ENCODE measurements at regions not wholly inside any gene's neighbourhood (a gene's known extent, or its start where the extent isn't known, plus 50 kb on each side); places are given as distances from the start of the nearest gene placed in this dataset.

DNA sequence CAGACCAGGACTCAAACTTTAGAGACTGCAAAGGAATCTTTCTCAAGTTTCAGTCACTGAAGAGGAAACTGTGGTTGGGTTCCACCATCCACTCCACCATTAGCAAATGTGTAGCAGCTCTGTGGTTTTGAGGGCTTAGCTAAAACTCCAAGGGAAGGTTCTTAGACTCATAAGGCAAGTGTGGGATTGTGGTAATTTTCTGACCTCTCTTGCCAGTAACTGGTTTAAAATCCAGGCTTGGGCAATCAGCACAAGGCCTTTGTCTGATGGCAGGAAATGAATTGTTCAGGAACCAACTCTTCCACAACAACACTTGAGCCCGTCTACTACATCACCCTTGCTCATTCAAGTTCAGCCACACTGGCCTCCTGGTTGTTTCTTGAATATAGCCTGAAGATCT is 68.6 kb upstream of the FBXL4 start:
- H3K4me1 ChIP-seq (replicated peaks in 1 of 2) = no peaks in the 10 kb centered on the region
- no peak overlapping the region for H3K4me3 ChIP-seq
- 54 to 81% (median 59%) methylated on average over 1 of the region's 1 CpG for WGBS, 4 donors
- intact Hi-C loops (cut with DNase I) = no loop called here
- no peaks in the 10 kb centered on the region for H3K9me3 ChIP-seq (replicated peaks in 1 of 3)
- H3K27me3 ChIP-seq = no peaks in the 10 kb centered on the region
- H3K27ac ChIP-seq = no peak overlapping the region
- no peaks in the 10 kb centered on the region for H3K36me3 ChIP-seq (replicated peaks in 1 of 2)
- no peak for TF ChIP-seq POLR2A (IDR thresholded peaks at IDR 0.05)
- TF ChIP-seq, protein P1, sequence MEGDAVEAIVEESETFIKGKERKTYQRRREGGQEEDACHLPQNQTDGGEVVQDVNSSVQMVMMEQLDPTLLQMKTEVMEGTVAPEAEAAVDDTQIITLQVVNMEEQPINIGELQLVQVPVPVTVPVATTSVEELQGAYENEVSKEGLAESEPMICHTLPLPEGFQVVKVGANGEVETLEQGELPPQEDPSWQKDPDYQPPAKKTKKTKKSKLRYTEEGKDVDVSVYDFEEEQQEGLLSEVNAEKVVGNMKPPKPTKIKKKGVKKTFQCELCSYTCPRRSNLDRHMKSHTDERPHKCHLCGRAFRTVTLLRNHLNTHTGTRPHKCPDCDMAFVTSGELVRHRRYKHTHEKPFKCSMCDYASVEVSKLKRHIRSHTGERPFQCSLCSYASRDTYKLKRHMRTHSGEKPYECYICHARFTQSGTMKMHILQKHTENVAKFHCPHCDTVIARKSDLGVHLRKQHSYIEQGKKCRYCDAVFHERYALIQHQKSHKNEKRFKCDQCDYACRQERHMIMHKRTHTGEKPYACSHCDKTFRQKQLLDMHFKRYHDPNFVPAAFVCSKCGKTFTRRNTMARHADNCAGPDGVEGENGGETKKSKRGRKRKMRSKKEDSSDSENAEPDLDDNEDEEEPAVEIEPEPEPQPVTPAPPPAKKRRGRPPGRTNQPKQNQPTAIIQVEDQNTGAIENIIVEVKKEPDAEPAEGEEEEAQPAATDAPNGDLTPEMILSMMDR (IDR thresholded peaks at IDR 0.05) = no peak
- DNase-seq = no peak

DNA sequence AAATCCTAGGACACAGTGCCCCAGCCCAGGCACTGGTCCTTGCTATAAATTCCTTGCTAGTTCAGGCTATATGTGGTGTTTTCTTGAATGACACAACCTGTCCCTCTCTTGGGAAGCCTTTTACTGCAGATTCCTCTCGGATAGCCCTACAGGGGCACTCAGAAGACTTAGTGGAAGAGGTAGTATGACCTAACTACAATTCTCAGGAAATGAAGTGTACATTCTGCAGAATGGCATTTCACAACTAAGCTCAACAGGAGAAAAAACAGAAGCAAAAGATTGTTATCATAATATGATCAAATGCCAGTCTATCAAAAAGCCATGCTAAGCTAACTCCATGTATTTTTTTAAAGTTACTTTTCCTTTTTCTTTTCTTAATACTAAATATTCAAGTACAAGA is 66.3 kb upstream of the FBXL4 start:
- 18 to 52% (median 31%) methylated on average over 1 of the region's 1 CpG for WGBS, 4 donors
- no peak for DNase-seq
- H3K27ac ChIP-seq = no peak overlapping the region
- H3K36me3 ChIP-seq (replicated peaks in 1 of 2) = no peaks in the 10 kb centered on the region
- intact Hi-C loops (cut with DNase I) = no loop called here
- H3K4me3 ChIP-seq = no peak overlapping the region
- TF ChIP-seq, protein P1 (IDR thresholded peaks at IDR 0.05) = no peak
- TF ChIP-seq POLR2A (IDR thresholded peaks at IDR 0.05) = no peak
- no peaks in the 10 kb centered on the region for H3K9me3 ChIP-seq (replicated peaks in 1 of 3)
- no peaks in the 10 kb centered on the region for H3K4me1 ChIP-seq (replicated peaks in 1 of 2)
- no peaks in the 10 kb centered on the region for H3K27me3 ChIP-seq

DNA sequence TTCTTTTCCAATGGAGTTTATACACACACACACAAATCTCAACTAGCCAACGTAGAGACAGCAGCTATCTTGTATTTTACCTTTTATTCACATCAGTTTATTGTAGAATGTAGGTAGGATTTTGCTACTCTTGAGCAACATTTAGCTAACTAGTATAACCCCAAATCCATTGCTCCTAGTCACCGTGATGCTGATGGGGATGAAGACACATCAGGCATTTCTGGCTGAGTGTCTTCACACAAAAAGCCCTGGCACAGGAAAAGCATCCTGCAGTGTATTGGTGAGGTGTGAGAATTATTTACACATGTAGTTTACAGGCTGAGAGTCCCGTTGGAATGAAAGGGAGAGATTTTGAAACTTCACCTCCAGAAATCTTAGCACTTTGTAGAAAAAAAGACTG is 65.9 kb upstream of the FBXL4 start:
- TF ChIP-seq, protein P1 (IDR thresholded peaks at IDR 0.05) = no peak
- TF ChIP-seq POLR2A (IDR thresholded peaks at IDR 0.05) = no peak
- Histone ChIP-seq H3K36me3 (replicated peaks in 1 of 2) (no peaks in the 10 kb centered on the region), H3K4me3 (no peak overlapping the region), H3K4me1 (replicated peaks in 1 of 2) (no peaks in the 10 kb centered on the region), H3K27me3 (no peaks in the 10 kb centered on the region), H3K9me3 (replicated peaks in 1 of 3) (no peaks in the 10 kb centered on the region), H3K27ac (no peak overlapping the region)
- intact Hi-C loops (cut with DNase I) = no loop called here
- 67 to 83% (median 73%) methylated on average over 3 of the region's 3 CpGs for WGBS, 4 donors
- DNase-seq = no peak

DNA sequence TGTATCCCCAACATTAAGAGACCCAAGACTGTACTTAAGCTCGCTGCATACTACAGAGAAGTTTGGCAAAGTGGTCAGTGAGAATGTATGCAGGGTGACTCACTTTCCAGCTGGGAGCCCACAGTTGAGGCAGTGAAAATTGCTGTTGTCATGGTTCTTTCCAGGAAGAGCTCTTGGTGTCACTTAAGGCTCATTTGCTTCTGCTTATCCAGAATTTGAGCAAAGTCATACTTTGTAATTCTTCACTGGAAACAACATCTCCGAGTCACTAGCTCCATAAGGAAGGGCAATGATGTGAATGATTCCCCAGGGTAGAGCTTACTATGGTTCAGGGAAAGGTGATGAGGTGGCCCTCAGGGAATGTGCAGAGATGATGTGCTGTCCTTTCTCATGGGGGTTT is 65.4 kb upstream of the FBXL4 start:
- H3K4me1 ChIP-seq (replicated peaks in 1 of 2) = no peaks in the 10 kb centered on the region
- intact Hi-C loops (cut with DNase I) = no loop called here
- no peaks in the 10 kb centered on the region for H3K36me3 ChIP-seq (replicated peaks in 1 of 2)
- no peak overlapping the region for H3K4me3 ChIP-seq
- H3K27ac ChIP-seq = no peak overlapping the region
- WGBS, 4 donors = 70 to 86% (median 77%) methylated on average over 2 of the region's 2 CpGs
- no peak for DNase-seq
- no peaks in the 10 kb centered on the region for H3K27me3 ChIP-seq
- H3K9me3 ChIP-seq (replicated peaks in 1 of 3) = no peaks in the 10 kb centered on the region
- TF ChIP-seq POLR2A (IDR thresholded peaks at IDR 0.05) = no peak
- TF ChIP-seq, protein P1 (IDR thresholded peaks at IDR 0.05) = no peak

Measured in adrenal gland (tissue), 9 donors.